ENCODE measurements at regions not wholly inside any gene's neighbourhood (a gene's known extent, or its start where the extent isn't known, plus 50 kb on each side); places are given as distances from the start of the nearest gene placed in this dataset.
"Not testable (repeated sequence)": the region's sequence is repeated elsewhere in the genome, so short reads cannot be mapped to it uniquely, and the experiment has no call there.

DNA sequence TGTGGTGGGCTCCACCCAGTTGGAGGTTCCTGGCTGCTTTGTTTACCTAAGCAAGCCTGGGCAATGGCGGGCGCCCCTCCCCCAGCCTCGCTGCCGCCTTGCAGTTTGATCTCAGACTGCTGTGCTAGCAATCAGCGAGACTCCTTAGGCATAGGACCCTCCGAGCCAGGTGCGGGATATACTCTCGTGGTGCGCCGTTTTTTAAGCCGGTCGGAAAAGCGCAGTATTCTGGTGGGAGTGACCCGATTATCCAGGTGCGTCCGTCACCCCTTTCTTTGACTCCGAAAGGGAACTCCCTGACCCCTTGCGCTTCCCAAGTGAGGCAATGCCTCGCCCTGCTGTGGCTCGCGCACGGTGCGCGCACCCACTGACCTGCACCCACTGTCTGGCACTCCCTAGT, 1719.9 kb downstream of the BRINP3 start:
- not testable (repeated sequence) for H3K4ac ChIP-seq (ENCODE audit: low read depth, low read length)

DNA sequence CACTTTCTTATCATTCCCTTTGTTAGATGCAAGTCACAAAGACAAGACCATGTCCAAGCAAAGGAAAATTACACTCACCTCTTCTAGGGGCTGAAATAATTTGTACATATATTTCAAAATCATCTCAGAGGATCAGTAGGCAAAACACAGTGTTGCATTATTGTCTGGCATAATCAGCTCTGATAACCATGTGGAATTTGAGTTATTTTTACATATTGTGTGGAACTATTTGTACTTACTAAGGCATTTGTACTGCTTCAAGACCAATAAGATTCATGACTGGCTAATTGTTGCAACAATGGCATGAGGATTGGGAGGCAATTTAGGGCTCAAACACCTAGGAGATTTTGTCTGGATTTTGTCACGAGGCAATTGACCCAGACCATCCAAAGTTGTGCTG, 1716.4 kb downstream of the BRINP3 start:
- H2BK120ac ChIP-seq (ENCODE audit: insufficient read depth, low read length, poor library complexity): no peak overlapping the region
- no peaks in the 10 kb centered on the region for H3K79me1 ChIP-seq (ENCODE audit: low read length)
- no peaks in the 10 kb centered on the region for H3K9me3 ChIP-seq (ENCODE audit: insufficient read depth, low read depth, low read length)
- no peak overlapping the region for H2AK5ac ChIP-seq (ENCODE audit: low read length)
- H3K9ac ChIP-seq (ENCODE audit: low read length): no peak overlapping the region
- H3K14ac ChIP-seq (ENCODE audit: low read length): no peak overlapping the region
- H4K8ac ChIP-seq (ENCODE audit: low read depth, low read length): no peak overlapping the region
- no peak overlapping the region for H4K91ac ChIP-seq (ENCODE audit: low read depth, low read length)
- H3K23ac ChIP-seq (ENCODE audit: low read length): no peak overlapping the region
- no peak overlapping the region for H4K12ac ChIP-seq (ENCODE audit: low read depth, low read length)
- H3K4me2 ChIP-seq (ENCODE audit: low read length): no peak overlapping the region
- H3K4me3 ChIP-seq (ENCODE audit: low read depth, low read length): no peak overlapping the region
- no peak overlapping the region for H3K4ac ChIP-seq (ENCODE audit: low read depth, low read length)
- H3K79me2 ChIP-seq (ENCODE audit: control insufficient read depth, insufficient read depth, low read length, poor library complexity): no peaks in the 10 kb centered on the region
- no CpG with 5 or more reads among the region's 1 CpG for WGBS (ENCODE audit: extremely low coverage, insufficient coverage, insufficient read length)
- H3K27me3 ChIP-seq (ENCODE audit: insufficient read depth, low read length): no peaks in the 10 kb centered on the region
- no peak overlapping the region for H2BK5ac ChIP-seq (ENCODE audit: low read depth, low read length, poor library complexity)
- H3K18ac ChIP-seq (ENCODE audit: low read length): no peak overlapping the region
- H3K36me3 ChIP-seq (ENCODE audit: control insufficient read depth in 1 of 2, insufficient read depth in 2 of 2, low read length in 2 of 2): no peaks in the 10 kb centered on the region
- H2BK12ac ChIP-seq (ENCODE audit: low read length): no peak overlapping the region
- DNase-seq: peak in 1 of 2 donors; percentile 61
- H3K27ac ChIP-seq (ENCODE audit: low read depth, low read length): no peak overlapping the region
- H2AFZ ChIP-seq (ENCODE audit: insufficient read depth, low read length, poor library complexity): no peak overlapping the region
- no peaks in the 10 kb centered on the region for H3K4me1 ChIP-seq (ENCODE audit: control insufficient read depth in 1 of 2, insufficient read depth in 2 of 2, low read length in 2 of 2)

More for the DNA sequence above, 1719.9 kb downstream of the BRINP3 start:
- not testable (repeated sequence) for H4K91ac ChIP-seq (ENCODE audit: low read depth, low read length); H3K27ac ChIP-seq (ENCODE audit: low read depth, low read length); H3K79me1 ChIP-seq (ENCODE audit: low read length); H3K14ac ChIP-seq (ENCODE audit: low read length); H2AK5ac ChIP-seq (ENCODE audit: low read length); H2BK120ac ChIP-seq (ENCODE audit: insufficient read depth, low read length, poor library complexity); H3K9me3 ChIP-seq (ENCODE audit: insufficient read depth, low read depth, low read length); H3K18ac ChIP-seq (ENCODE audit: low read length); H3K4me1 ChIP-seq (ENCODE audit: control insufficient read depth in 1 of 2, insufficient read depth in 2 of 2, low read length in 2 of 2); H3K79me2 ChIP-seq (ENCODE audit: control insufficient read depth, insufficient read depth, low read length, poor library complexity); H3K4me3 ChIP-seq (ENCODE audit: low read depth, low read length); DNase-seq; H3K27me3 ChIP-seq (ENCODE audit: insufficient read depth, low read length); H2BK12ac ChIP-seq (ENCODE audit: low read length); H2AFZ ChIP-seq (ENCODE audit: insufficient read depth, low read length, poor library complexity); H3K4me2 ChIP-seq (ENCODE audit: low read length); H3K23ac ChIP-seq (ENCODE audit: low read length); H3K36me3 ChIP-seq (ENCODE audit: control insufficient read depth in 1 of 2, insufficient read depth in 2 of 2, low read length in 2 of 2); H4K8ac ChIP-seq (ENCODE audit: low read depth, low read length); H3K9ac ChIP-seq (ENCODE audit: low read length); H4K12ac ChIP-seq (ENCODE audit: low read depth, low read length); H2BK5ac ChIP-seq (ENCODE audit: low read depth, low read length, poor library complexity)
- WGBS (ENCODE audit: extremely low coverage, insufficient coverage, insufficient read length): no CpG with 5 or more reads among the region's 24 CpGs

DNA sequence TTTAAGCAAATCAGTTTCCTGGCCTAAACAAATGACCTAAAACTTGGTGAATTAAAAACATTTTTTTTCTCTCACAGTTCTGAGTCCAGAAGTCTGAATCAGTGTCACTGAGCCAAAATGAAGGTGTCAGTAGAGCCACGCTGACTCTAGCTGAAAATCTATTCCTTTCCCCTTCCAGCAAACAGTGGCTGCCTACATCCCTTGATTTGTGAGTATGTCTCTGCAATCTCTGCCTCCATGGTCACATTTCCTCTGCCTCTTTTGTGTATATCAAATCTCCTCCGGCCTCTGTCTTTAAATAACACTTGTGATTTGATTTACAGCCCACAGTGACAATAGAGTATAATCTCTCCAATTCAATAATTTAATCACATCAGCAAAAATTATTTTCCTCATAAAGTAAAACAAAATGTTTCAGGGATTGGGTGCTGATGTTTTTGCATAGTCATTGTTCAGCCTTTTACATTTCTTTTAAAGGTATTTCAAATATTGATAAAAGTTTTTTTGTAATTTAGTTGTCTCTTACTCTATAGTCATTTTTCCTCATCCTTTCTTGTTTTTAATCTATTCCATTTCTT, 1715.4 kb downstream of the BRINP3 start:
- Histone ChIP-seq H3K79me1 (ENCODE audit: low read length) (no peaks in the 10 kb centered on the region), H3K4me1 (ENCODE audit: control insufficient read depth in 1 of 2, insufficient read depth in 2 of 2, low read length in 2 of 2) (no peaks in the 10 kb centered on the region), H2AFZ (ENCODE audit: insufficient read depth, low read length, poor library complexity) (no peak overlapping the region), H4K8ac (ENCODE audit: low read depth, low read length) (no peak overlapping the region), H3K23ac (ENCODE audit: low read length) (no peak overlapping the region), H3K18ac (ENCODE audit: low read length) (no peak overlapping the region), H3K27ac (ENCODE audit: low read depth, low read length) (no peak overlapping the region), H2BK5ac (ENCODE audit: low read depth, low read length, poor library complexity) (no peak overlapping the region), H2AK5ac (ENCODE audit: low read length) (no peak overlapping the region), H4K91ac (ENCODE audit: low read depth, low read length) (no peak overlapping the region), H3K79me2 (ENCODE audit: control insufficient read depth, insufficient read depth, low read length, poor library complexity) (no peaks in the 10 kb centered on the region), H3K9ac (ENCODE audit: low read length) (no peak overlapping the region), H4K12ac (ENCODE audit: low read depth, low read length) (no peak overlapping the region), H2BK12ac (ENCODE audit: low read length) (no peak overlapping the region), H2BK120ac (ENCODE audit: insufficient read depth, low read length, poor library complexity) (no peak overlapping the region), H3K9me3 (ENCODE audit: insufficient read depth, low read depth, low read length) (no peaks in the 10 kb centered on the region), H3K14ac (ENCODE audit: low read length) (no peak overlapping the region), H3K4ac (ENCODE audit: low read depth, low read length) (no peak overlapping the region), H3K4me2 (ENCODE audit: low read length) (no peak overlapping the region), H3K27me3 (ENCODE audit: insufficient read depth, low read length) (no peaks in the 10 kb centered on the region), H3K36me3 (ENCODE audit: control insufficient read depth in 1 of 2, insufficient read depth in 2 of 2, low read length in 2 of 2) (no peaks in the 10 kb centered on the region), H3K4me3 (ENCODE audit: low read depth, low read length) (no peak overlapping the region)
- WGBS (ENCODE audit: extremely low coverage, insufficient coverage, insufficient read length): no CpG with 5 or more reads among the region's 2 CpGs
- no peak for DNase-seq

DNA sequence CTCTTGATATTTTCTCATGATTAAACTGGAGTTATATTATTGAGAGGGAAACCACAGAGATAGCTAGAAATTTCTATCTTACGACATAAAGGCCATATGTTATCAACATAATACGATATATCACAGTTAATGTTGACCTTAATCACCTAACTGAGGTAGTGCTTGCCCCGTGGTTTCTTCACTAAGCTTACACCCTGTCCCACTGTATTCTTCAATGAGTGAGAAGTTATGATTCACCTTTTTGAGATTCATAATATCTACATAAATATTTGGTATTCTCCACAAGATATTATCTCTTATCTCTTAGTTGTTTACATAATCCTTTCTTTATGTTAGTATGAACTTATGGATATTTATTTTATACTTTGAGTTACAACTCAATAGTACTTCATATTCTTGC, 1714.1 kb downstream of the BRINP3 start:
- Histone ChIP-seq H2BK120ac (ENCODE audit: insufficient read depth, low read length, poor library complexity) (no peak overlapping the region), H3K4me3 (ENCODE audit: low read depth, low read length) (no peak overlapping the region), H2AFZ (ENCODE audit: insufficient read depth, low read length, poor library complexity) (no peak overlapping the region), H3K18ac (ENCODE audit: low read length) (no peak overlapping the region), H4K12ac (ENCODE audit: low read depth, low read length) (no peak overlapping the region), H3K4me2 (ENCODE audit: low read length) (no peak overlapping the region), H3K4me1 (ENCODE audit: control insufficient read depth in 1 of 2, insufficient read depth in 2 of 2, low read length in 2 of 2) (no peaks in the 10 kb centered on the region), H2BK12ac (ENCODE audit: low read length) (no peak overlapping the region), H3K9me3 (ENCODE audit: insufficient read depth, low read depth, low read length) (no peaks in the 10 kb centered on the region), H3K14ac (ENCODE audit: low read length) (no peak overlapping the region), H4K8ac (ENCODE audit: low read depth, low read length) (no peak overlapping the region), H3K27me3 (ENCODE audit: insufficient read depth, low read length) (no peaks in the 10 kb centered on the region), H4K91ac (ENCODE audit: low read depth, low read length) (no peak overlapping the region), H3K9ac (ENCODE audit: low read length) (no peak overlapping the region), H3K79me1 (ENCODE audit: low read length) (no peaks in the 10 kb centered on the region), H3K27ac (ENCODE audit: low read depth, low read length) (no peak overlapping the region), H3K4ac (ENCODE audit: low read depth, low read length) (no peak overlapping the region), H2BK5ac (ENCODE audit: low read depth, low read length, poor library complexity) (no peak overlapping the region), H2AK5ac (ENCODE audit: low read length) (no peak overlapping the region), H3K79me2 (ENCODE audit: control insufficient read depth, insufficient read depth, low read length, poor library complexity) (no peaks in the 10 kb centered on the region), H3K36me3 (ENCODE audit: control insufficient read depth in 1 of 2, insufficient read depth in 2 of 2, low read length in 2 of 2) (no peaks in the 10 kb centered on the region), H3K23ac (ENCODE audit: low read length) (no peak overlapping the region)
- WGBS (ENCODE audit: extremely low coverage, insufficient coverage, insufficient read length): no CpG with 5 or more reads among the region's 3 CpGs
- DNase-seq: peak; percentile 7 to 62

Measured in trophoblast cell (in vitro differentiated cells and primary cell).